ENCODE measurements at regions not wholly inside any gene's neighbourhood (a gene's known extent, or its start where the extent isn't known, plus 50 kb on each side); places are given as distances from the start of the nearest gene placed in this dataset.

DNA sequence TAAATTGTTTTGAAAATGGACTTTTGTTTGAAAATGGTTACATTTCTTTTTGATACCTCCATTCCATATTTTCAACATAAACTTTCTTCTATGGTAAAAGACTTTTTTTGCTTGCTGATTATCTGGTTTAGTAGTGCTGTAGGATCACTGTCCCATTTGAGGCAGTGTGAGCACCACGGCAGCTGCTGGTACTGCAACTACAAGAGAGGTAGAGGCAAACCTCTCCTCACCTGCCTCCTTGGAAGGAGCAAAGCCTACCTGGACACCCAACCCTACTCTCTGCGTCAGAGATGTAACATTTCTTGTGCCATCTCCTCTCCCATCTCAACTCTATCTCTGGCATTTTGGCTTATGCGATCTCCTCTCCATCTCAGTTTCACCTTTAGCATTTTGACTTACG lies 460.1 kb downstream of the SHQ1 start:
- no peak for DNase-seq

DNA sequence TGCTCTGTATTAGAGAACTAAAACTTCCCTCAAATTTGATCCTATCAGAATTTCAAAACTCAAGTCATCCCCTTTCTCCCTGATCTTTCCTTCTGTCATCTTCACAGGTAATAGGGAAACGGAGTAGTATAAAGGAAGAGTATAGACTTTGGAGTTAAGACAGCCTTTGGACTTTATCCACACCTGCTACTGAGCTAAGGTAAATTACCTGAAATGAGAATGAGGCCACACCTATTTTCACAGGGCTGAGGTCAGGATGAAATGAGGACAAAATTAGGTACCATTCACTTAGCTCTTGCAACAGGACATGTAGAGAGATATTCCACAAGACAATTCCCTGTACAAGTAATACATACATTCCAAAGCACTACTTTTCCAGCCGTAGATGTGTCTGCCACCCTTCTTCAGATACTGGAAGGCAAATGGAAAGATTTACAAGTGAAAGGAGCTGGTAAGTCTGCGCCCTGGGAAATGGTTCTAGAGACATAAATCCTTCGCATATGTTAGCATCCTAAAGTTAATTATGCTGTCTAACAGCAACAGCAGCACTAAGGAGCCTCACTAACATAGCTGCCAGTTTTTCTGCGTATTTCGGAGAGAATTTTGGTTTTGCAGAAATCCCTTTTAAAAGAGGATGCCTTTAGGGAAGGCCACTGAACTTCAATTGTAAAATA lies 461.8 kb downstream of the SHQ1 start:
- no peak for DNase-seq

DNA sequence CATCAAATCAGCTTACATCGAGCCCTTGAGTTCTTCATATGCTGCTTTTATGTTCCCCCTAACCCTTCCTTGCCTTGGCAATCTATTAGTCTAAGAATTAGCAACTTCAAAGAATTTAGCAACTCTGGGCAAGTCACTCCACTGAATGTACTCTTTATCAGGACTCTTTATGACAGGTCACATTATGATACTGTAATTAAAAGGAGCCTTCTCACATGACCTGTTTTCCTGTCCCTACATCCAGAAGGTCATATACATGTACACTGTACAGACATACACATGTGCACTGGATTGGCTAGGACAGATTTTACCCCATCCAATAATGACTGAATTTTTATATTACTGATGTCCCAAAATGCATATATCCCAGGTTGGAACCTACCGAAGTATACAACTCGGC lies 463.1 kb downstream of the SHQ1 start:
- DNase-seq: no peak

DNA sequence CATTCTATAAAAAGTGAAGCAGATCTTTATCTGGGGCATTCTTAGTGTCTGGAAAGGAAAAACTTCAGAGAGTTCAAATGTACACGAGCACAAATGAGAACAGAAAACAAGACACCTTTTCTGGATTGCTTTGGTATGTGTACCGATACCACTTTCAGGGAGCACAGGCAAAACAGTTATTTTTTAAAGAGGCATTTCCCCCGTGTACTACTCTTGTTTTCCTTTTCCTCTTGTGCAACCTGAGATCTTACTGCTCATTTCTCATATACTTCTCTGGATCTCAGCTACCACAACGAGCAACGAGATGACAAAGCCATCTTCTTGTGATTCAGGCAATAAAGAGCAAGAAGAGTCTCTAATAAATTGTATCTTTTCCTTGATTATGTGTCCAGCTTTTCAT lies 463.6 kb downstream of the SHQ1 start:
- DNase-seq: no peak

DNA sequence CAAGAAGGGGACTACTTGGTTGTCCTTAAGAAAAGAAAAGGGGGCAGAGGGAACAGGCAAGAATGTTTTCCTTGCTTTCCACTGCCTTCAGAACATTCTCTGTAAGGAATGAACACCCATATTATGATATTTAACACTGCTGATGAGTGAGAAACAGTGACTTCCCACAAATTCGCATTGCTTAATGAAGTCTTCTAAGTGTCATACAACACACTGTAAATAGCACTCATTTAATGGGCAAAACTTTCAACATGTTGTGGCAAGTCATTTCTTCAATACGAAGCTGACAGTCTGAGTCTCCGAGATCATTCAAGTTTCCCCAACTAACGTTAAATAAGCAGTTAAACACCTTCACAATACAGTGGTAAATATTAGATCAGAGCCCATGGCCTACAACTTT lies 464.4 kb downstream of the SHQ1 start:
- DNase-seq: no peak

DNA sequence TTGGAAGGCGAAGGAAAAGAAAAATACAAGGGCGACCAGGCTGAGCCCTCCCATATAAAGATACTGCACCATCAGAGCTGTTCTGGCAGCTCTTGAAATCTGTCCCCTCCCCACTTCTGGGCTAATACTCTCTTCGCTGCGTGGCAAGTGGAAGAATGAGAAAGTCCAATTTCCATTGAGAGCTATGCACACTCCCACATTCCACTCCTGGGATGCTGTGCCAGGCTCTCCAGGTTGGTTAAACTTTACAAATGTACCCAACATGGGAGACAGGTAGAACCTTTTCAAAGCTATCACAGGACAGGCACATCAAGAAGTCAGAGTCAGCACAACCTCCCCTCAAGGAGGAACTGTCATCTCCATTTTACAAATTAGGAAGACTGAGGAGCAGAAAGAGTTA lies 465.0 kb downstream of the SHQ1 start:
- no peak for DNase-seq

DNA sequence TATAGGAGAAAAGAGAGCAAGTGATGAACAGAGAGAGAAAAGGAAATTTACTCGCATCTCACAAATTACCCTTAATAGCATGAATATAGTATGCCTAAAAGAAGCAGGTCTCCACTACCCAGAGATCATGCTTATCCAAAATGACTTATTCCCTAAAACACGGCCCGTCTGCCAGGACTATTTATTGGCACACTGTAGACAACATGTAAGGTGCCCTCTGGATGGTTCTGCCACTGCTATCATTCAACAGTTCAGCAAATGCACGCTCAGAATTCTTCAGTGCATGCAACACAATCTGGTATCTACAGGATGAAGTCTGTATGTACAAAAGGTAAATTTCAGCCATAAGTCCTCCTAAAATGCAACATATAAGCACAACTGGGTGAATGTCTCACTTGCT lies 465.8 kb downstream of the SHQ1 start:
- no peak for DNase-seq

DNA sequence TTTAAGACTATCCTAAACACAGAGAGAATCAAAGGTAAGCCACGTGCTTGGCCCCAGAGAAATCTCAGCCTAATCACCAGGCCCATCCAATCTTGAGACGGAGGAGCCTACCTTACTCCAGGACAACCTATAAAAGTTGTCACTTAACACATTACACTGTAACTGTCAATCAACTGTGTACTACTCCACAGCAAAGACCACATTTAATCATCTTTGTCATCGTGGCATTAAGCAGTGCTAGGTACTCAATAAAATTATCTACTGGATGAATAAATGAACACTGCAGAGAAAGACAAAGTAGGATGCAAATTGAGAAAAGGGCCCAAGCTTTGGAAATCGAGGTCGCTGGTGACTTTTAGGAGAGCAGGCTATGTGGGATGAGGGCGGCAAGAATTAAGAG lies 466.7 kb downstream of the SHQ1 start:
- DNase-seq: no peak

DNA sequence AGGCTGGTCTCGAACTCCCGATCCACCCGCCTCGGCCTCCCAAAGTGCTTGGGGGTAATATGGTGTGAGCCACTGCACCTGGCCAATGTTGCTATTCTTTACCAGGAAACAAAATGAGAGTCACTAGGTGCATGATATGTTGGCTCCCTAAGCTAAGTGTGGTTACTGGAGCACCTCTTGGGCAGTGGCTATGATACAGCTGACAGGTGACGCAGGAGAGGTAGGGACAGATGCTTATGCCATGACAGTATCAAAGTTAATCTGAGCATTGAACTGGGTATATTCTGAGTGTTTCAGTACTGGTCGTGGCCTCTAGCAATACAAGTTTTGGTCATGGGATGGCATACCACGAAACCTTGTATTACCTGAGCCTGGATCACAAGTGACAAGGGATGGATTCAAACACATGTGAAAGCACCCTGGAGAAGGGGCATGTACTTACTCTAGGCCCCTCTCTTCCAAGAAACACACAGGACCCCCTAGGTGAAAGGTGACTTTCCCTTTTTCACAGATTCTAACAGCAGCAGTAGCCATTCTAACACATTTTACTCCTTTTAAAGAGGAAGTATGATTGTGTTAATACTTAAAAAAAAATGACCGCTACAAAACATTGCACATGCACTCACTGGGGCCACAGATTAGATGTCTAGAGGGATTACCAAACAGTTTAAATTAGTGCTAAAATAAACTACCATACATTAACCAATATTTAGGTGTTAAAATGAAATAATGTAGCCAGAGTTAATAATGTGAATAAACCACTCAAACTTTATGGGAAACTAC lies 467.3 kb downstream of the SHQ1 start:
- DNase-seq: peak in 1 of 2 donors; percentile 15

DNA sequence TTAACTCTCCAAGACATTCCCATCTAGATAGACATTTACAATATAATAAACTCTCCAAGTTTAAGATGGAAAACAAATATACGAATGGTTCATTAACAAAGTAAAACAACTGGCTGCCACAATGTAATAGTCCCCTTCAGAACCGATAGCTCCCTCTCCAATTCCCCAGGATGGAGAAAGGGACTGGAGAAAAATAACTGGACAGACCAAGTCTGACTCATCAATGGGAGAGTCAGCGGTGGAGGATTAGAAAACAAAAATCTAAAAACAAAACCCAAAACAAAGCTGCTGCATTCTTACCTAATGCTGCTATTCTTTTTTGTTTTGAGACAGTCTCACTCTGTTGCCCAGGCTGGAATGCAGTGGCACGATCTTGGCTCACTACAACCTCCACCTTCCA lies 468.1 kb downstream of the SHQ1 start:
- DNase-seq: no peak

DNA sequence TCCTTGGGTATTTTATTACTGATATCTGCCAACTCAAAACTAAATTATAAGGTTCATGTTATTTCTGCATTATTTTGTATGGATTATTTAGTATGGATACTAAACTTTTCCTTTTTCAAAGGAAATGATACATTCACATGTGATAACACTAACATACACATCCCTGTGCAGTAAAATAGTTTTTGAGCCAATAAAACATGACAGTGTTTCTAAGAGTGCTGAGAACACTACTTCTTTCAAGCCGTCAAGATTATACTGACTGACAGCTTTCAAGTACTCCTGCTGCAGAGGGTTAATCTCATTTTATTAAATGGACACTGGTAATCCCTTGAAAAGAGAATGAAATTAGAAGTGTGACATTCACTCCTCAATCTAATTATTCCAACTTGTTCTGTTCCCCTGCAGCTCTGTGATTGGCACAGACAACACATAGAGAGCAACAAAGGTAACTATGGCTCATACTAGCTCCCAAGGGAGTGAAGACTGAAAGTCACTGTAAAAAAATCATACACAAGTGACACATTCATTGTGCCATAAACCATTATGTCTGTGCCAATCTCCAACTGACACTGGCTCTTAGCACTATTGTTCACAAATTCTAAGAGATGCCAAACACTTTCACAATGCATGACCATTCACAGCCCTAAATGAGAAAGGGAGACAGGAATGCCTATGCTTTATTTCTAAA lies 468.6 kb downstream of the SHQ1 start:
- no peak for DNase-seq

DNA sequence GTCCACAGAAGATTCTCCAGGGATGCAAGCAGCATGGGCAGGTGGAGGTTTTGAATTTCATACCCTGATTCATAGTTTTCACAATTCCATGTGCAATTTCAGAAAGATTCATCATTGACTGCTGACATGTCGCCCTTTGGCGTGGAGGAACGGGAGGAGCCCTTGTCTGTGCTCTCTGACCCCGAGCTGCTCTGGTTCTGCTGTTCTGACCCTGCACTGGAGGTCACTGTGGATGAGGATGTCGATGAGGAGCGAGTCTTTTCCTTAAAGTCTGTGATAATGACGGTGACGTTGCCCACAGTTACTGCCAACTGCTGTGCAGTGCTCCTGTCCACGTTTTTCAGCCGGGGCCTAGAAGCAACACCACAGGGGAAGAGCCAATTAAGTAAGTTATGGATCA lies 470.0 kb downstream of the SHQ1 start:
- no peak for DNase-seq

DNA sequence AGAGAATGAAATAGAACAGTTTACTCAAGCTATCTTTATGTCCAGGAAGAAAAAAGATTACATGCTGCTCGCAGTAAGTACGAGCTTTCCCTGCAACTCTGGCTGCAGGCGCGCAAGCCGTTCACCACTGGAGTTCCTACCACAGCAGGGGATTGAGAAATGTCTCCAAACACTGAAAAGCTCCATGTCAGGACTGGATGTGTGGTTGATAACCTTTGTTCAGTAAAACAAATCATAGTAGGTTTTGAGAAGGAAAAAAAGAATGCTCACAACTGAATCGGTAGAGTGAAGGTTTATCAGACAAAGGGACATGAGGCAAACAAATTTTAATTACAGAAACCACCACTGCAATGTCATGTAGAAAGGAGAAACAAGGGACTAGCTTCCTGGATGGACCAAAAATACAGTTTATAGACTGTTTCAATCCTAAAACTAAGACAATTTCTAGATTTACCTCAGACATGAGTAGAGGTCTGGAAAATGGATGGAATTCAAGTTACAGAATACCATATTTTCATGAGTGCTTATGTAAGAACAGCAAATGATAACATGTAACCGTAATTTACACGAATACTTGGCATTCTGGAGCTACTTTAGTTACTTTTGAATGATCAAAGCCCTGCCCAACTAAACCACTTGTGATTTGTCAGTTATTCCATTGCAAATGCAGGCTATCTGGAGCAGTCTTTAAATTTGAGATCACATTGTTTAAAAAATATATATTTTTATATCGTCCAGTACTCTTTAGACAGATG lies 471.1 kb downstream of the SHQ1 start:
- DNase-seq: no peak

DNA sequence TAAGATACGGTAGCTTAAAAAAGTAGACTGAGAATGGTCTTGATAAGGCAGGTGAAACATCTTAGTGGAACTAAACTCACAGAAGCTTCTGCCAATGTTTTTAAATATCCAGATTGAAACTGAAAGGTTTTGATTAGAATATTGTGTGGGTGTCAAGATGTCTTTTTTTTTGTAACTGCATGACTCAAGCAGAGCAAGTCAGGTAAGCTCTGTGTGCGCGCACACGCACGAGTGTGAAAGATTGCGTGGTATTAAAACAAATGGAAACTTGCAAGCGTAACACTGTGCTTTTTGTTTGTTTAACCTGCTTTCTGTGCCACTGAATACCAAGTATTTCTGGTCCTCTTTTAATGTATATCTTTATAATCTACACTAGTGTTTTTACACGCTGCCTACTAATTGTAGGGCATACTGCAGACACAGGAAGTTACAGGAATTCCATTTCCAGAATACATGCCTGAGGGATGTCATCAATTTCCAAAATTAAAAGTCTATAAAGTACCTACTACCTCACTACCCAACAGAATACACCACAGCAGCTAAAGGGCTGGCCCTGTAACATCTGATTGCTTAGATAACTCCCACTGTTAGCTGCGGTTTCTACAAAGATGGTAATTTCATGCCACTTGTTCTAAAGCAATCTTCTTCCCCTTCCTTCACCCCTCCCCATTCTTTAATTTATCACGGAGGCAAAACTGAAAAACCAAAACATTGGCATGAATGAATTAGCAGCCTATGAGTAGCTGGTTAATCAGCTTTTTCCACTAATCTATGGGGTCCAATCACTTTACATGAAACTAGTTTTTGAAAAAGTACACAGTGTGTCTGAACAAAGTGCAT lies 472.8 kb downstream of the SHQ1 start:
- no peak for DNase-seq

DNA sequence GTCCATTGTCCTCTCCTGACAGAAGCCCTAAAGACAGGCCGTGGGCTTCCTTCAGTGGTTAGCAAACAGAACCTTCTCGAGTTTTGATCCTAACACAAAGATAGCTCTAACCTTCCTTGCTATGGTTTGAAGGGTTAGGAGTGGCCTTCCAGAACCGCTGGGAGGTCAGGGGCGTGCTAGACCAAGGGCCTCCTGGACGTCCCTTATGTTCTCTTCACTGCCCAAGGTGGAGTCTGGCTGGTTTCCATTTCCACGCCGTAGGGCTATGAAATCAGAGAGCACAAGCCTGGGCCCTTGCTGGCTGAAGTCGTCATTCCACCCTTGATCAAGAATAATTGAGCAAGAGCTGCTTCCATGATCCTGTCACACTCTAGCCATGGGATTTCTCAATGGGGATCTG lies 475.1 kb downstream of the SHQ1 start:
- no peak for DNase-seq

DNA sequence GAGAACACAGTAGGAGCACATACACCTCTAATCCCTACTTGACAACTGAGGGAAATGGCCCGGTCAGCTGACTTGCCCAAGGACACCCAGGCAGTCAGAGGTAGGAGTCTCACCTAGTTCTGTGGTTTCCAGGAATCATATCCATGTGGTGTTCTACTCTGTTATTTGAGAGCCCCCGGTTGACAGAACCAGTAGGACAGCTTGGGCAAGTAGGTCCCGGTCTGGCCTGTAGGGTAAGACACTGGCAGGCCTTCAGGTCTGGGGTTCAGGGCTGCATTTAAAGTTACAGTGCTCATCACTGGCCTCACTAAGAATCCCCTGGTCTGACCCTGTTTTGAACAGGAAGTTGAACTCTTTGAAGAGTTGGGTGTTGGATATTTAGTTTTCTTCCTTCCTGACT lies 476.1 kb downstream of the SHQ1 start:
- no peak for DNase-seq

DNA sequence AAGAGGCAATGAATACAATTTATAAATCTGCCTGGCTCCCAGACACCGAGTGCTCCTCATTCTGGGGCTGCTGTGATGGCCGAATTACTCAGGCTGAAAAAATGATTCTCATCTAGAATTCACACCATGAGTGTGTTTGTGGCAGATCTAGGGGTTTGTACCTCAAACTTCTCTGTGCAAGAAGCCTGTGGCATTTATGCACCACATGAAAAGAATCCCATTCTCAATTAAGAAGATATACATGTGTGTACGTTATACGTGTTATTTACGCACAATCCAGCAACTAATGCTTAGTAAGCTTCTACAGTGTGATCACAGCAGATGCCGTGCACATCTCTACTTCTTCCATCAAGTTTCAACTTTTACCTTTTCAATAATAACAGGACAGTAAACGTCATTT lies 476.8 kb downstream of the SHQ1 start:
- DNase-seq: no peak

DNA sequence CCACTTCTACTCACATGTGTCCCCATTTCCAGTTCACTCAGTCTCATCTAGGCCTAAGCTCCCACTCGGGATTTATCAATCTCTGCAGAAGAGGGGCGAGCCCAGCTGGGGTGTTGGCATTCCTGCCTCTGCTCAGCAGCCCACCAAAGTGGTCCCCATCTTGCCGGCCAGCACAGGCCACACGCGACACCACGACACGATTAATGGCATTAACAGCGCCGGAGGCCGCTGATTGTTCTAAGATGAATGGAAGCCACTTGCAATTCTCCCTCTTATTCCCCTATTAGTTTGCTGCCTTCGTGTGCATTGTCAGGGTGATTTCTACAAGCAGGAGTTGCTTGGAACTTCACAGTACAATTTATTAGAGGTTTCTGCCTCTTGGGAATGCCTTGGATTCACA lies 477.3 kb downstream of the SHQ1 start:
- DNase-seq: no peak

DNA sequence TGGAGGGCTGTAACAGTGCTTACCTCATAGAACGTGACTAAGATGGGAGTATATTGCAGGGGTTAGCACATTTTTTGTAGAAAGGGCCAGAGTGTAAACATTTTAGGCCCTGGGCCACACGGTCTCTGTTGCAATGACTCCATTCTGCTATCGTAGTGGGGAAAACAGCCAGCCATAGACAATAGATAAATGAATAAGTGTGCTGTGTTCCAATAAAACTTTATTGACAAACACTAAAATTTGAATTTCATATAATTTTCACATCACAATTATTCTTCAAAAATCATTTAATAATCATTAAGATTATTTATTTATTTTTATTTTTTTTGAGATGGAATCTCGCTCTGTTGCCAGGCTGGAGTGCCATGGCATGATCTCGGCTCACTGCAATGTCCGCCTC lies 478.6 kb downstream of the SHQ1 start:
- DNase-seq: no peak

DNA sequence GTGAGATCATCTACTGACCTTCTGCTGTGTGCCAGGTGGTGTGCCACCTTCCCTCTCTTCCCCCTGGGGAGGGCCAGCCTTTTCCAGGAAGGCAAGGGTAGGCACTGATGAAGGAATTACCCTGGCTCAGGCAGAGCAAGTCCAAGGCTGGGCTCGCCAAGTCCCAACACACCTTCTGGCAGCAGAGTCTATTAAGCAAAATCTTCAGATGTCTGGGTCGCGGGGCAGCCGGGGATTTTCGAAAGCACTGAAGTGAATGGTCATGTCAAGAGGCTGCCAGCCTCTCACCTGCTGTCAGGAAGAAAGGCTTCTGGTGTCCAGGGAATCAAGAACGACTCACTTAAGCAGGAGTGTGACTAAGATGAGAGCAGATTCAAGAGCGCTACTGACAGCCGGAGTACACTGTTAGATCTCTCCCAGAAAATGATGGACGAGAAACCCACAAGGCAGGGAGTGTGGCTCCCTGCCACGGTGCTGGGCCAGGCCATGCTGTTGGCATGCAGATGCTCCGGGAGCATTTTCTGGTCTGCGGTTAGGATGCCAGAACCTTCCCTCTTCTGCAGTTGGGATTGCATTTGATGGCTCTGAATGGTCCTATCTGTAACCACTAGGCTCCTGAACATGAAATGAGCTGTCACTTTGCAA lies 479.8 kb downstream of the SHQ1 start:
- DNase-seq: no peak

DNA sequence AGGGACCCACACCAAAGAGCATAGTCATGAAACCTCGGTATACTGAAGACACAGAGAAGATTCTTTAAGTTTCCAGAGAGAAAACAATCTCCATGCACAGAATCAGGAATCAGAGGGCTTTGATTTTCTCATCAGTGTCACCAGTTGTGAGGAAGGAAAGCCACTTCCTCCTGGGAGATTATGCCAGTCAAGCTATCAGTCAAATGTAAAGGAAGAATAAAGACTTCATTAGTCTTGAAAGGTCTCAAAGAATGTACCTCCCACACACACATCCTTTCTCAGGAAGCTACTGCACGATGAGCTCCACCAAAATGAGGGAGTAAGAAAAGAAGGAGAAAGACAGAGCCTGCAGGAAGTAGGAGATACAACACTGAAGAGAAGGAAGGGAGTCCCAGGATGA lies 486.3 kb downstream of the SHQ1 start:
- DNase-seq: no peak

DNA sequence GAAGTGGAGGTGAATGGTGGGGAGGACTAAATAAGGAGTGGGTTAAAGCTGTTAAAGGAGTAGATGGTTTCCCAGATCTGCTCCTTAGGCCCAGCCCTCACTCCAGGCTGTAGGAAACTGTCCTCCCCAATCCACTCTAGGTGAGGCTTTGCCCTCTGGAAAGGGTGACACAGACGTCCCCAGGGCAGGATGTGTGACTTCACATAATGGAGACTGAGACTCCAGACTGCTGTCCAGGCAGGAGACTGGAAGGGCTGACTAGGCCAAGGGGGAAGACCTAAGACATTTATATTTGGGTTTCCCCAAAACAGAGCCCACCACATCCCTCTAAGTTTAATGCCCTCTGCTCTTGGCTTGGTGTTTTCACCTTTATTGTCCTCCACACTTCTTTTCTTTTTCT lies 488.5 kb downstream of the SHQ1 start:
- no peak for DNase-seq
